ENCODE measurements at regions not wholly inside any gene's neighbourhood (a gene's known extent, or its start where the extent isn't known, plus 50 kb on each side); places are given as distances from the start of the nearest gene placed in this dataset.
A peak's percentile ranks its signal among the peaks of the same experiment; 100 is the strongest.

DNA sequence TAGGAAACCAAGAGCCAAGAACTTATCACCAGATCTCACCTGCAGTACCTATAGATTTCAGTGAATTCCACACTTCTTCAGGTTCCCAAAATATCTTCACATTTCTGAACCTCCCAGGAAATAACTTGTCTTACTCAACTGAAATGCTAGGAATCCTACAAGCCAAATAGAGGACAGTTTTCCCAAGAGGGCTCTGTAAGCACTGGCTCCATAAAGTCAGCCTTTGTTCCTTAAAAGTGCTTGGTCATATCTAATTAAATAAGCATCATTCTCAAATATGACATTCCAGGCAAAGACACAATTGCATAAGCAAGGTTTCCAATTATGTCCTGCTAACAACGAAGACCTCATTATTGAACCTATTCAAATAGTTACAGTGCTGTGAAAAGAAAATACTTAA, 154.6 kb upstream of the MGAT5 start:
- Histone ChIP-seq H3K4me3 (no peak overlapping the region), H3K27ac (no peak overlapping the region), H3K4me1 (no peaks in the 10 kb centered on the region), H3K9me3 (peaks cover 0 to 7% (median 0%) of the 10 kb centered on the region in 4 donors), H3K27me3 (no peaks in the 10 kb centered on the region), H3K36me3 (no peaks in the 10 kb centered on the region)
- DNase-seq (no peak), ATAC-seq (ENCODE audit: low FRiP score in 2 of 2) (no peak)
- TF ChIP-seq POLR2A (IDR thresholded peaks at IDR 0.05) = no peak
- TF ChIP-seq, protein P1, sequence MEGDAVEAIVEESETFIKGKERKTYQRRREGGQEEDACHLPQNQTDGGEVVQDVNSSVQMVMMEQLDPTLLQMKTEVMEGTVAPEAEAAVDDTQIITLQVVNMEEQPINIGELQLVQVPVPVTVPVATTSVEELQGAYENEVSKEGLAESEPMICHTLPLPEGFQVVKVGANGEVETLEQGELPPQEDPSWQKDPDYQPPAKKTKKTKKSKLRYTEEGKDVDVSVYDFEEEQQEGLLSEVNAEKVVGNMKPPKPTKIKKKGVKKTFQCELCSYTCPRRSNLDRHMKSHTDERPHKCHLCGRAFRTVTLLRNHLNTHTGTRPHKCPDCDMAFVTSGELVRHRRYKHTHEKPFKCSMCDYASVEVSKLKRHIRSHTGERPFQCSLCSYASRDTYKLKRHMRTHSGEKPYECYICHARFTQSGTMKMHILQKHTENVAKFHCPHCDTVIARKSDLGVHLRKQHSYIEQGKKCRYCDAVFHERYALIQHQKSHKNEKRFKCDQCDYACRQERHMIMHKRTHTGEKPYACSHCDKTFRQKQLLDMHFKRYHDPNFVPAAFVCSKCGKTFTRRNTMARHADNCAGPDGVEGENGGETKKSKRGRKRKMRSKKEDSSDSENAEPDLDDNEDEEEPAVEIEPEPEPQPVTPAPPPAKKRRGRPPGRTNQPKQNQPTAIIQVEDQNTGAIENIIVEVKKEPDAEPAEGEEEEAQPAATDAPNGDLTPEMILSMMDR (IDR thresholded peaks at IDR 0.05) = no peak
- no peak for TF ChIP-seq EP300 (IDR thresholded peaks at IDR 0.05)
- no peak for TF ChIP-seq POLR2AphosphoS5 (IDR thresholded peaks at IDR 0.05)
- 59 to 84% methylated on average over 1 of the region's 1 CpG for WGBS, 2 donors

DNA sequence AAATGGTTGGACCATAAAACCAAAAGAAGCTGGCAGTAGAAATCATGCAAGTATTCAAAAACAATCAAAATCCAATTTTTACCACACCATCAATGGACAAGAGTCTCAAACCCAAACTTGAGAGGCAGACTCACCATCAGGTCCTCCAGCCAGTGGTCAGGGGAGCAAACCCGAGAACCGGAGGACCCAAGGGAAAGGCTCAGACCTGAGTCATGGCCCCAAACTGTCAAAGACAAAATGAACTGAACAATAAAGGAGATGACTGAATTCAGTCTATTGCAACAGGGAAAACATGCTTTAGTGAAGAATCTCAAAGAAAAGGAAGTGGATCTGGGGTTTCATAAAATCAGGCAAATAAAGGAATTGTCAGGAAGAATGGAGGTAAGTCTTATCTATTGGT, 150.7 kb upstream of the MGAT5 start:
- whole genome bisulfite sequencing, 2 donors = 91 to 98% methylated on average over 2 of the region's 2 CpGs

DNA sequence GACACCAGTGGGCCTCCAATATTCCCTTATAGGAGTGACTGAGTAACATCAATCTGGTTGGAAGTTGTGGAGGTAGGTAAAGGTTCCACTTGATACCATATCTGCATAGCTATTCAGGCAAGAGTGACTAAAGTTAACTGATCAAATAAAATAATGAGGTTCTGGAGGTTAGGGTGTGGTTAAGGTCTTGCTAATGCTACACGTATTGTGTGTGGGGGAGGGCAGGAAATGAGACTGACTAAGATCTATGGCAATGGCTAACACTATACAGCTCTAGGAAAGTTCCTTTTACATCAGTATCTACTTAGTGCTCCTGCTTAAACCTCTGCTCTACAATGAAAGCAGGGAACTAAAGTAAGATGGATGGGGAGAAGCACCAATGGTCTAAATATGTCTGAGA, 149.1 kb upstream of the MGAT5 start:
- Histone ChIP-seq H3K27ac (no peak overlapping the region), H3K27me3 (no peaks in the 10 kb centered on the region), H3K36me3 (no peaks in the 10 kb centered on the region), H3K9me3 (no peaks in the 10 kb centered on the region), H3K4me3 (no peak overlapping the region), H3K4me1 (no peaks in the 10 kb centered on the region)
- DNase-seq (no peak), ATAC-seq (ENCODE audit: low FRiP score in 2 of 2) (peak in 1 of 2 donors; percentile 40)
- 8 to 42% methylated on average over 1 of the region's 1 CpG for WGBS, 2 donors
- TF ChIP-seq EP300 (IDR thresholded peaks at IDR 0.05) = no peak
- TF ChIP-seq POLR2A (IDR thresholded peaks at IDR 0.05) = no peak
- no peak for TF ChIP-seq POLR2AphosphoS5 (IDR thresholded peaks at IDR 0.05)
- TF ChIP-seq, protein P1 (IDR thresholded peaks at IDR 0.05) = no peak

More for the DNA sequence above, 150.7 kb upstream of the MGAT5 start:
- Histone ChIP-seq H3K9me3 (no peaks in the 10 kb centered on the region), H3K27ac (no peak overlapping the region), H3K27me3 (no peaks in the 10 kb centered on the region), H3K4me1 (no peaks in the 10 kb centered on the region), H3K36me3 (no peaks in the 10 kb centered on the region), H3K4me3 (no peak overlapping the region)
- ATAC-seq (ENCODE audit: low FRiP score in 2 of 2) = no peak
- TF ChIP-seq, protein P1 (IDR thresholded peaks at IDR 0.05) = no peak
- no peak for TF ChIP-seq EP300 (IDR thresholded peaks at IDR 0.05)
- TF ChIP-seq POLR2AphosphoS5 (IDR thresholded peaks at IDR 0.05) = no peak
- no peak for TF ChIP-seq POLR2A (IDR thresholded peaks at IDR 0.05)
- no peak for DNase-seq

DNA sequence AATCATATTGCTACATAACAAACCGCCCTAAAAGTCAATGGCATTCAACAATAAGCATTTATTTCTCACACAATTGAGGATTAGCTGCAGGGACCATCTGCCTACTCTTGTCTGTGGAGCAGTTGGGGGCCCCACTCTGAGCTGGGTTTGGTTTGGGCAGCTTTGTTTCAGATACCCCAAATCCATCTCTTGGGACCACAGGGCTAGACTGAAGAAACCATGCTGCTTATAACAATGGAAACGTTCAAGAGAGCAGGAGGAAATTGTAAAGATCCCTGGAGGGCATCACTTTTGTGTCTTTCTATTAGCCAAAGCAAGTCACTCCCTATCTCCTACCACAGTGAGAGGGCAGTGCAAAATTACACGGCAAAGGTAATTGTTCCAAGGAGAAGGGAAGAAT, 146.5 kb upstream of the MGAT5 start:
- Histone ChIP-seq H3K4me3 (no peak overlapping the region), H3K27me3 (no peaks in the 10 kb centered on the region), H3K9me3 (no peaks in the 10 kb centered on the region), H3K27ac (no peak overlapping the region), H3K36me3 (no peaks in the 10 kb centered on the region), H3K4me1 (no peaks in the 10 kb centered on the region)
- ATAC-seq (ENCODE audit: low FRiP score in 2 of 2) (no peak), DNase-seq (no peak)
- WGBS, 2 donors = 79 to 83% methylated on average over 3 of the region's 3 CpGs
- TF ChIP-seq, protein P1 (IDR thresholded peaks at IDR 0.05) = no peak
- TF ChIP-seq POLR2A (IDR thresholded peaks at IDR 0.05) = no peak
- no peak for TF ChIP-seq POLR2AphosphoS5 (IDR thresholded peaks at IDR 0.05)
- TF ChIP-seq EP300 (IDR thresholded peaks at IDR 0.05) = no peak

DNA sequence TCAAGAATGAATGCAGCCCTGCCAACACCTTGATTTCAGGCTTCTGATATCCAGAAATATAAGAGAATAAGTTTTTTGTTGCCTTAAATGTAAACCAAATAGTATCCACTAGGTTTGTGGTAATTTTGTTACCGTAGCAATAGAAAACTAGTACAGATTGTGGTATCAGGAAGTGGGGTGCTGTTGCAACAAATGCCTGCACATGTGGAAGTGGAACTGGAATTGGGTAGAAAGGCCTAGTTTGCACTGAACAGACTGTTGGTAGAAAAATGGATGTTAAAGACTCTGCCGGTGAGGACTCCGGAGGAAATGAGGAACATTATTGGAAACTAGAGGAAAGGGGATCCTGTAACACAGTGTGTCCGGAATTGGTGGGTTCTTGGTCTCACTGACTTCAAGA, 145.8 kb upstream of the MGAT5 start:
- no peaks in the 10 kb centered on the region for H3K27me3 ChIP-seq
- TF ChIP-seq, protein P1 (IDR thresholded peaks at IDR 0.05) = no peak
- TF ChIP-seq EP300 (IDR thresholded peaks at IDR 0.05) (no peak), POLR2A (IDR thresholded peaks at IDR 0.05) (no peak), POLR2AphosphoS5 (IDR thresholded peaks at IDR 0.05) (no peak)
- ATAC-seq (ENCODE audit: low FRiP score in 2 of 2) (peak in 1 of 2 donors; percentile 76), DNase-seq (peak in 1 of 2 donors; percentile 32)
- WGBS, 2 donors = 71 to 75% methylated on average over 4 of the region's 4 CpGs
- no peaks in the 10 kb centered on the region for H3K4me1 ChIP-seq
- H3K27ac ChIP-seq = no peak overlapping the region
- H3K36me3 ChIP-seq = no peaks in the 10 kb centered on the region
- H3K9me3 ChIP-seq = no peaks in the 10 kb centered on the region
- H3K4me3 ChIP-seq = no peak overlapping the region

Data from upper lobe of left lung (tissue), 6 donors.